NCI-H1417 (cell line): ENCODE measurements at regions not wholly inside any gene's neighbourhood (a gene's known extent, or its start where the extent isn't known, plus 50 kb on each side); places are given as distances from the start of the nearest gene placed in this dataset.
A peak's percentile ranks its signal among the peaks of the same experiment; 100 is the strongest.

ENCODE experiments used
- DNase-seq, 3 experiments: peaks; one replicate each; lab custom pipeline; 2025; lab: John Stamatoyannopoulos, UW

DNA sequence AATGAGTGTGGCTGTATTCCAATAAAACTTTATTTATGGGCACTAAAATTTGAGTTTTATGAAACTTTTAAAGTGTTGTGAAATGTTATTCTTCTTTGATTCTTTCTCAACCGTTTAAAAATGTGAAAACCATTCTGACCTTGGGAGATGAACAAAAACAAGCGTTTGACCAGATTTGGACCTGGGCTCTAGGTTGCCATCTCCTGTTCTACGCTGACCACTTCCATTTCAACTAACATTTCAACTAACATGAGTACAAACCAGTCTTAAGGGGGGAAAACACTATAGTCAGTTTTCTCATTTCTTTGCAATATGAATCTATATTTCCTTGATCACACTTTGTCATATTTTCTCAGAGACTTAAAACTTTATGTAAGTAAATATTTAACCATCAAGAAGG, 118.4 kb upstream of the IRX5 start:
- DNase-seq, result peak in 1 of 3 experiments; percentile 30

DNA sequence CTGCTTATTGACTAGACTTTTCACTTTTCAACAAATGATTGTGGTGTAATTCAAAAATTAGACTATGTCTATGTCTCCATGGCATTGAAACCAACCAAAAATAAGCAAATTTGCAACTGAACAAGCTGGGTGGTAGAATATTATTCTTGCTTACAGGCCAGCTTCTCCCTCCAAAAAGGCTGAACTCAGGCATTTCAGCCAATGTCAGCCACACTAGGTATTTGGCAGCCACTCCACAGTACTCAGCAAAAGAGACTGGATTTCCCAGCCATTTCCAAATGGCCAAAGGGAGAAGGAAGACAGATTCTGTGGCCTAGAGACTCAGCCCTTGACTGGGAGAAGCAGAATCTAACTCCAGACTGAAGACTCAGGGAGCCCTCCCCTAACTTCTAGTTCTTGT, 121.8 kb upstream of the IRX5 start:
- DNase-seq, result no peak

DNA sequence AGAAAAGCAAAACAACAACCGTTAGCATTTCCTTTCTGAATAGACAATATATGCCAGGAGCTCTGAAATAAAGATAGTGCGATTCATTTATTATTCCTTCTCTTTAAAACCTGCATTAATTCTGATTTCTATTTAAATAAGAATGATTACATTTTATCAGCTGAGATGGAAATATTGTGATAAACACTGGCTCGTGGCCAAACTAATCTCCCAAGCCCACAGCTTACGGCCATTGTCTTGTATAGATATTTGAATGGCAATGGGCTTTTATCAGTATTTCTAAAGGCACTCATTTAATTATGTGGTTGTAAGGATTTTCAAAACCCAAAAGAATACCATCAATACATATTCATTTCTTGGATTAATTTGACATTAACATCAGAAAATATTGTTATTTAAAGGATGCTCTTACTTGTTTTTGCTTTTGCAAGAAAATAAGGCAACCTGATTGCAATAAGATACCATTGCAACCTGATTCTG, 123.7 kb upstream of the IRX5 start:
- no peak for DNase-seq

DNA sequence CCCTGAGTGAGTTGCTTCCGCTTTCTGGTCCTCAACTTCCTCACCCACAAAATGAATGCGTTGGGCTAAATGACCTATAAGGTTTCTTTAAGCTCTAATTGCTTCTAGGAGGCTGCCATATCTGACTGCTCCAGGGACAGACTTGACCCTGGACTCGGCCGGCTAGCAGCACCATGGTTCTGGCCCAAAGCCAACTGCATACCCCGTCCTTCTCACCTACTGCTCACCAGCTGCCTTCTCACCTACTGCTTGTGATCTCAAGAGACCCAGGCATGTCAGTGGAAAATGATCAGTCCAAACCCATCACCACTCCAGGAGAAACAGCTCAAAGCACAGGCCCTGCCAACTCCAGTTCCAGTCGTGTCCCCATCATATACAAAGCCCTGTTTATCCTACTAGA, 124.3 kb upstream of the IRX5 start:
- no peak for DNase-seq

DNA sequence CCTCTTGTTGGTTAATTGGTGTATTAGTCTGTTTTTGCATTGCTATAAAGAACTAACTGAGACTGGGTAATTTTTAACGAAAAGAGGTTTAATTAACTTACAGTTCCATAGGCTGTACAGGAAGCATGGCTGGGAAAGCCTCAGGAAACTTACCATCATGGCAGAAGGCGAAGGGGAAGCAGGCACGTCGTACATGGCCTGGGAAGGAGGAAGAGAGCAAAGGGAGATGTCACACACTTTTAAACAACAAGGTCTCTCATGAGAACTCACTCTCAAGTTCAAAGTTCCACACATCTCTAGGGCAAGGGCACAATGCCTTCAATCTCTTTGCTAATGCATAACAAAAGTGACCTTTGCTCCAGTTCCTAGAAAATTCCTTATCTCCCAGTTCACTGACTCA, 125.0 kb upstream of the IRX5 start:
- no peak for DNase-seq

DNA sequence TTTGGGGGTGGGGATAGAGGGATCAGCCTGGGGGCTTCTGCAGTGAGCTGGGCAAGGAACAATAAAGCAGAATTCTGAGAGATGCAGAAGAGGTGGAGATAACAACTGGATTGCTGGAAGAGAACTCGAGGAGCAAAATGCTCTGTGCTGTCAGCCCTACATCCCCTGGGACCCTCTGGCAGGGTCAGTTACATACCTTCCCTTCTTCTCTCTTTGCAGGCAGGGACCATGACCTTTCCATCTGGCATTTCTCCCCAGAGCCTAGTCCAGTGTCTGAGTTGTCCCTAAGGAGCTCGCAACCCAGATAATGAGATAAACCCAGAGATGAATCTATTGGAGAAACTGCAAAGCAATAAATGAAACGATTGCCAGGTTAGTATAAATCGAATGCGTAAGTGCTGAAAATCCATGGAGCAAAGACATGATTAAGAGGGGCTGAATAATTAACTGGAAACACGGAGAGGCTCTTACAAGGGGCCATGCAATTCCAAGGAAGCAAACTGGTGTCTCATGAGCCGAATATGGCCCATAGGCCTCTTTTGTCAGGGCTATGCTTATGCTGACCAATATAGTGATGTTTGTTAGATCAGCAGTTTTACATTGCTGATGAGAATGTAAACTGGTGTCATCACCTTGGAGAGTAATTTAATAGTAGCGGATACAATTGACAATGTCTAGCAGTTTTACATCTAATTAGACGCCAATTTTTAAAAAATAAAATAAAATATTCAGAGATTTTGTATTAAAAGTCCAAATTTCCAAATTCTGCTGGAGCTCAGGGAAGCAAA, 129.4 kb upstream of the IRX5 start:
- DNase-seq, result no peak

DNA sequence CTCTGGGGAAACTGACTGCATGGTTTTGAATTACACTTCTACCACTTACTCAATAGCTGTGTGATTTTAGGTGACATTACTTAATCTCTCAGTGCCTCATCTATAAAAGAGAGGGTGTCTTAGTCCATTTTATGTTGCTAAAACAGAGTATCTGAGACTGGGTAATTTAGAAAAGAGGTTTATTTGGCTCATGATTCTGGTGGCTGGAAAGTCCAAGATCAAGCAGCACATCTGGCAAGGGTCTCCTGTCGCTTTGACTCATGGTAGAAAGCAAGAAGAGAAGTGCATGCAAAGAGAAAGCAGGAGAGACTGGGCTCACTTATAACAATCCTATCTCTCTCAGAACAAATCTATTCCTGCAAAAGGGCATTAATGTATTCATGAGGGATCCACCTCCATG, 132.4 kb upstream of the IRX5 start:
- no peak for DNase-seq

DNA sequence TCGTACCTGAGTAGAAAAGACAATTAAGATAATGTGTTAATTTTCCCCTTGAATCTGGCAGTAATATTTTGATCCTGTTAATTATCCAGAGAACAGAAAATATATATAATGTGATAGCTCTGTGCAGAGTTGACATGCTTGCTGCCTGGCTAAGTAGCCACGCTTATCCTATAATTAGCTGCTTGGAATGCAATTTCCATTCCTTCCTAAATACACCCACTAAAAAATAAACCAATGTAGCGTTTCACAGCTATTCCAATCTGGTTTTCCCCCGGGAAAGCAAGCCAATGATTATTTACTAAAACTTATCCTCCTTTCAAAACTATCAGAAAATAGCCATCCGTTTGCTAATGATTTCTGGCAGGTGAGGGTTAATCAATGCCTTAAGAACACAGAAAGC, 134.5 kb upstream of the IRX5 start:
- peak in 1 of 3 experiments; percentile 33 for DNase-seq

DNA sequence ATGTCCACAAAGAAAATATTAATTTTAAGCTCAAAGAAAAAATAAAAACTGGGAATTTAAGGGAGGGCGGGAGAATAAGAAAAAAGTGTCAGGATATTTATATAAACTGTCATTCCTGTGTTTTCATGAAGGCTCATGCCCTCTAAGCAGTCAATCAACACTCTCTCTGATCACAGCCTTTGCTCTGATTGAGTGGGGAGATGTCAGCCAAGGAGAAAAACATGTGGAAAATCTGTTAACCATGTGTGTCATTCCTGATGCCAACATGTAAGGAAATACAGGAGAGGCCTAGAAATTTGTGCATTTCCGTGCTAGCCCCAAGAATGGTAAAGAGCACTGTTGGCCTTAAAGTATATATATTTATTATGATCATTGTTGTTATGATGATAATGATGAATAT, 137.9 kb upstream of the IRX5 start:
- no peak for DNase-seq

DNA sequence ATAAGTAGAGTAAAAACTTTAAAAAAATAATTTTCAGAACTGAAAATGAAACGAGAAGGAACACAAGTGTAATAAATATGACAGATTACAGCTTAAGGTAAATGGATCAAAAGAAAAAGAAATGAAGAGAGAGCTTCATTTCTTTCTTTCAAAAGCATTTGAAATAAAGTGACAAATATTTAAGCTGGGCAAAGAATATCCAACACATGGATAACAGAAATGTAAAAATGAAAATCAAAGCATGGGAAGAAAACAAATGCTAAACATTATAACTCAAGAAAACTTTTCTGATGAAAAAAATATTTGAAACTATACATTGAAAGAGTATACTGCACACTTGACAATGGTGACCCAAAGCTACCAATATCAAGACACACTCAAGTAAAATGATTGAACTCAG, 143.6 kb upstream of the IRX5 start:
- DNase-seq, result no peak

DNA sequence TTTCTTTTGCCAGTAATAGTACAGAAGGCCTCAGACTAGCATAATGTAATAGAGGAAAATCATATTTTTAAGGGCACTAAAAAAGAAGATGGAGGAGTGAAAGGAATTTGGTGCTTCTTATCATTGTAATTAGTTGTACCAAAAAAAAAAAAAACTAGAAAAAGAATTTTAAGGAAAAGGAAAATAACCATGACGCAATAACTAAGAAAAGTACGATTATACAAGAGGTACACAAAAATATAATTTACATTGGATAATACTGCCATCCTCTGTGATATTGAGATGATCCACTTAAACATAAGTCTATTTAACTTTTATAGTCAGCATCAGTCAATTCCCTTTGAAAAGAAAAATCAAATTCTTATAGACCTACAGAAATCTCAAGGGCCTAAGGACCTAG, 146.7 kb upstream of the IRX5 start:
- DNase-seq, result no peak

DNA sequence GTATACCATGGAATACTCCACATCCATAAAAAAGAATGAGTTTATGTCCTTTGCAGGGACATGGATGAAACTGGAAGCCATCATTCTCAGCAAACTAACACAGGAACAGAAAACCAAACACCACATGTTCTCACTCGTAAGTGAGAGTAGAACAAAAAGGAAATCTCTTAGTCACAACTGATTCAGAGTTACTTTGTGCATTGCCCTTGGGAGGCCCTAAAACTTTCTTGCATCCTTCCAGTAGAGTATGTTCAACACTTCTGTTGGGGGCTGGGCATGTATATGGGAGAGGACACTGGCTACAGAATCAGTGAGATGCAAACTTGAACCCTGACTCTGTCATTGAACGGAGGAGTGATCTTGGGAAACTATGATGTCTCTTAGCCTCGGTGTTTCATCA, 147.4 kb upstream of the IRX5 start:
- DNase-seq, result no peak

DNA sequence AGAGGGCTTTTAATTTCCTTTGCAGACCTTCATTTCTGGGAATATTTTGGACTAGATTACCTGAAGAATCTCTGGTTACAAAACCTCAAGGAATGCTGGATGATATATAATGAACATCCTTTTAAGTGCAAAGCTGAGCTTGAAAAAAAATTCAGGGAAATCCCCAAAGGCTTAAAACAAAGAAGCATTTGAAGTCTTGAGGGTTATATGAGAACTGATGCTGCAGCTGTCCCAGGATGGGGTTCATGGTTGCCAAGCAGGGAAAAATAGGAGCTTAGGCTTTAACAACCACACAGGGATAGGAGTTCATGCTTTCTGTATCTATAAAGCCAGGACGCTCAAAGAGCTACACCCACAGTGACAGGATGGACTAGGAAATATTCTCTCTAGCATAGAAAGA, 150.4 kb upstream of the IRX5 start:
- DNase-seq, result no peak

DNA sequence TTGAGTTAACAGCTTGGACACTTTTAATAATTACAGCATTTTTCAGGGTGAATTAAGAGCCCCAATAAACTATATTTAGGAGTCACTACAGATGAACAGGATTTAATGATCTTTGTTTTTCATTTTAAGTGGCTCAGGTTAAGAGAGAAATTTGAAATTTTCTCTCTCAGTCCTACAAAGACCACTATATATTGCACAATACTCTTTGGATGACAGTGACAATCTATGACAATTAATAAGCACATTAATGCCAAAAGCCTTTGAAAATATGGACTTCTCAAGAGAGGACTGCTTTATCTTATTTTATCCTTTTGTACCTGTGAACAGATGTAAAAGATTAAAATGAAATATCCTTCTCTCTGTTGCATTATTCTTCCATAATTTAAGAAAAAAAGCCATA, 151.1 kb upstream of the IRX5 start:
- no peak for DNase-seq

DNA sequence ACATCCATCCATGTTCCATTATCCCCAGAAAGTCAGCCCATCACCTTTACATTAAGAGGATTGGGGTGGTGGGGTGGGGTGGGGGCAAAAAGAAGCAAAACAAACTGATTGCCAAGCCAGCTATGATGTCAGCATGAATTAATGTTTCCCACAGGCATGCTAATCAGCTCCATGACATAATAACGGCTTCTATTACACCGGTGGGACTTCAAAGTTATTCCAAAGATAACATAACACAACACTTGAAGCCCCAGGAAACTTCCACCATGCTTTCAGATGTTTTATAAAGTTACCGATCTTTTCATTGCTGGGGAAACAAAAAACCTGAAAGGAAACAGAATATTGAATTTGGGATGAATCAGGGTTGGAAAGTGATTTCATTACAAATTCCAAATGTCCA, 155.9 kb upstream of the IRX5 start:
- DNase-seq, result no peak

DNA sequence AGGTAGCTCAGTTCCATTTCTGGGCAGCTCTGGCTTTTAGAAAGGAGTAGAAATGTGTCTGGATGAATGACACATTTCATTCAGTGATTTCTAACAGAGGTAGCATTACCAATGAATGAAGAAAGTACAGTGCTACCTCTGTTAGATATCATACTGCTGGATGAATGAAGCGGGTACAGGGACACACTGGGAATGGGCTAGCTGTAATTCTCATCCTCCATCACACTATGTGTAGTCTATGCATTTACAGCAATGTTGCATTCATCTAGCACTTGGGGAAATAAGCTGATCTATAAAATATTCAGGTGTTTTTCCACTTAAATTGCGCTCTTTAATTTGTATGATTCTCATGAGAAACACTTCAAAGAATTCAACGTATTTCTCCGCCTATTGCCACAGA, 158.3 kb upstream of the IRX5 start:
- DNase-seq, result no peak

DNA sequence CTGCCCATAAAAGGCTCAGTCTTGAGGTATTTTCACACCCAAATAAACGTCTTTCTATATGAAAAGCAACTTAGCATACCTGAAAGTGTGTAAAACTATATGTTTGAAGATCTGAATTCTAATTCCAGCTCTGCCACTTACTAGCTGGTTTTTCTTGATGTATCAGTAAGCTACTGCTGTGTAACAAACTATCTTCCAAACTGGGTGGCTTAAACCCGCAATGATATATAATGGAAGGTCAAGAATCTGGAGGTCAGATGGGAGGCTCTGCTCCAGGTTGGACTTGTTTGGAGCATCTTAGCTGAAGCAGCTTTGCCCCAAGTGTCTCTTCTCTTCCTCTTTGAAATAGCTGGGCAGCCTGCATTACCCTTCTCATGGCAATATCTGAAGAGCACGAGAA, 164.3 kb upstream of the IRX5 start:
- no peak for DNase-seq

DNA sequence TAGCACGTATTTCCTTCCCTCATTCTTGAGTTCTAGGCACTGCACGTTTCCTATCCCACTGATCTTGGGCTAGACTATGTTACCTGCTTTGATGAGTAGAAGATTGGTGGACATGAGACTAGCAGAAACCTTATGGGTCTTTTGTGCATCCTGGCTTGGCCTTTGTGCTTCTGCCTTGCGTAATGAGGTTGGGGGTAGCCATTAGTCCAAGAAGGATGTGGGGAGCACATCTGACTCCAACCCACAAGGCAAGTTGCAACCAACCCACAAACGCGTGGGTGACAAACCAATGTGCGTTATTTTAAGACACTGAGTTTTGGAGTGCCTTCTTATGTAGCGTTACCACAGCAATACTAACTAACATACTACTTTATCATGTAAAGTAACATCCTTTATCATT, 180.4 kb upstream of the IRX5 start:
- DNase-seq, result no peak

DNA sequence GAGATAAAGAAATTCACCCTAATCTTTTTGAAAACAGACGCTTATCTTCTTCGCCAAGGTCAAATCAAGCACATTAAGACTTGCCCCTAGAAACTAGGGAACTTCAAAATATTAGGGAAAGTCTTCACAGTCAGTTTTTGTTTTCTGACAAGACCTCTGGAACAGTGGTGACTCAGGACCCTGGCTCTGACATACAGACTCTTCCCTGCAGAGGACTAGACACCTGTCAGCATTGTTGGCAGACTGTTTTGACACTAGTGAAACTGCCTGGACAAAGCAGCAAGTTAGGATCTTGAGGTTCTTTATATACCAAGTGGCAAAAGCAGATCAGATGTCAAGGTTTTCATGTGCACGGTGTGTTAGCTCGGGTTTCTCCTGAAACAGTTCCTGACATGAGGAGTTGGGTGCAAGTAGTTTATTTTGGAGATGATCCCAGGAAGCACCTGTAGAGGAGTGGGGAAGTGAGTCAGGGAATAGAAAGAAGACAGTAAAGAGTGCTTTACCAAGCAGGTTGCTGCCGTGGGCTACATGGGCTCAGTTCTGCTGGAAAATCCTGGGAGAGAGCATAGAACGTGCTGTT, 182.0 kb upstream of the IRX5 start:
- DNase-seq, result no peak

DNA sequence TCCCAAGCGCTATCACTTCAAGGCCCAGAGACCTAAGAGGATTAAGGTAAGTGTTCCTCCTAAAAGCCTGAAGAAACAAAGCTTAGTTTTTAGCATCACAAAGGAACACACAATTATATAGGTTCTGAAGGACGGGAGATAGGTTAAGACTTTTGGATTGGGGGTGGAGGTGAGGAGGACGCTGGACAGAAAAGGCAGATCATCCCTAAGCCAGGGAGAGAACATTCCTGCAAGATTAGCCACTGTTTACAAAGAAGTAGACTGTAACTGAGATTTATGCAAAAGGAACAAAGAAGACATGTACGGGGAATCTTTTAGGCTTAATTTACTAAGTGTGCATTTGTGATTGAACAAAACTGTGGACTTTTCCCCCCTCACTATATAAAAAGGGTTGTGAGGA, 184.1 kb upstream of the IRX5 start:
- no peak for DNase-seq

DNA sequence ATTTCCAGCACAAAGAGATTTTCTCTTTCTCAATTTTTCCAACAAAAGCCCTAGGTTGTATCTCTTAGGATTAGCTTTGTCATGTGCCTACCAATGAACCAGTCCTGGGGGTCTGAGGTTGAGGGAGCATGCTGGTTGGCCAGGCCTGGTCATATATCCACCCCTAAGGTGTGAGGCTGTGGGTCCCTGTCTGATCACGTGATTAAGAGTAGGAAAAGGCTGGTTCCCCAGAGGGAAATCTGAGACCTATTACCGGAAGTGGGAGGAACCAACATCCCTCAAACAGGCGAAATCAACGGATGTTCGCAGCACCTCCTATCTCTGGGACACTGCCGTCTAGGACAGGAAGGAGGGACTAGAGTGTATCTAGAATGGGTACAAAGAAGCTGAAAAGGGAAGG, 185.7 kb upstream of the IRX5 start:
- no peak for DNase-seq

DNA sequence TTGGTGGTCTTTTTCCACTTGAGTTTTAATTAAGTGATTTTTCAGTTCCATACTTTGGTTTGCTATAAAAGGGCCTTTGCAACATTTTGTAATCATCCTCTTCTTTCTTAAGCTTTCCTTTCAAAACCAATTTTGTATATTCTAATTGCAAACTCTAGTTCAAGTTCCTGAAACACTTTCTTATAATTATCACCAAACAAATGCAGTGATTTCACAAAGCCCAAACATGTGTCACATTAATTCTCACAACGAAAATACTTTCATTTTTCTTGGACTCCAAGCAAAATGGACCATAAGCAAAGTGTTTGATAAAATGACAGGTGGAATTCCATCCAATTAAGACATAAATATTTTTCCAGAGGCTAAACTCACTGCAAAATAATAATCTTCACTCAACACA, 188.2 kb upstream of the IRX5 start:
- DNase-seq, result no peak

DNA sequence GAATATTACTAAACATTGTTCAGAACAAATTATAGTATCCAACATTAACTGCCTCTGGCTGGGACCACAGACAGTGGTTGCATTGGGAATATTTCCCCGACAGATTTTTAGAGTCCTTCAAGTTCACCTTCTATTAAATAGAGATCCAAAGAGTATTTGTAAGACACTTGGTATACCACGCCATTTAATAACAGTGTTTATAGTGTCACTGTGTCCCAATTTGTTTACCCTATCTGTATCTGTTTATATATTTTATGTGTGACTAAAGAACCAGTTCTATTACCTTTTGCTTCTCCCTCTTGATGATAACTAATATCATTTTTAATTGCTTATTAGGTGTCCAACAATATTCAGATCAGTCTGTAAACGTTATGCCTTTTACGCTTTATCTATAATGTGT, 191.3 kb upstream of the IRX5 start:
- DNase-seq, result no peak

DNA sequence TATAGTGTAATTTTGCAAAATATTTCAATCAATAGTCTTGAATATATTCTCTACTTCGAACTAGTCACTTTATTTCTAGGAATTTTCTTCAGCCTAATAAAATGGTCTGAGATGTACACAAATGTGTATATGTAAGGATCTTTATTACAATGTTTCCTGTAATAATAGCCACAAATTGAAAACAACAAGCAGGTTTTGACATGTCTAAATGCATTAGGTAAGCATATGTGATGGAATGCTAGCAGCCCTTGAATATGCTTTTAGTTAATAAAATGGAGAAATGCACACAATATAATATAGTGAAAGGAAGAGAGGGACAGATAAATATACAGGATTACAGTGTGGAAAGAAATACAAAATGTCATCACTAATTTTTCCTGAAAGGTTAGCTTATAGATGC, 196.5 kb upstream of the IRX5 start:
- no peak for DNase-seq
